ENCODE measurements at regions not wholly inside any gene's neighbourhood (a gene's known extent, or its start where the extent isn't known, plus 50 kb on each side); places are given as distances from the start of the nearest gene placed in this dataset.

- no peak overlapping the region for H3K4me2 ChIP-seq
- POLR2A ChIA-PET: no interaction called here
- ATAC-seq: no peak
- H3K27ac ChIP-seq: no peak overlapping the region
- CTCF ChIA-PET: interaction anchor here (0.7 to 3.3 kb wide), 3 partner anchors 18 to 39 kb away, joined by 3 to 16 read pairs (median 3); no protein-coding TSS in a partner anchor
- FAIRE-seq: no peak
- no peak for DNase-seq (ENCODE audit: low read depth in 1 of 2, low spot score in 1 of 2)
- no peak overlapping the region for H3K4me3 ChIP-seq
- 2% methylated on average over 4 of the region's 4 CpGs for WGBS (ENCODE audit: missing lambda C conversion rate)
- H3K9me3 ChIP-seq: no peaks in the 10 kb centered on the region
- TF ChIP-seq RAD21 (conservative IDR thresholded peaks at IDR 0.05 in 1 of 2, IDR thresholded peaks at IDR 0.05 in 1 of 2) (no peak), E2F6 (IDR thresholded peaks at IDR 0.05; ENCODE audit: borderline replicate concordance, low read depth) (no peak), FOSB (CRISPR knock-in tag; IDR thresholded peaks at IDR 0.05) (no peak), ZSCAN20 (CRISPR knock-in tag; IDR thresholded peaks at IDR 0.05) (no peak), CTCF (IDR thresholded peaks at IDR 0.05) (no peak), POLR2AphosphoS2 (conservative IDR thresholded peaks at IDR 0.05; ENCODE audit: low read length) (no peak), MAFK (IDR thresholded peaks at IDR 0.05; ENCODE audit: partially characterized antibody) (no peak), NR3C1 (IDR thresholded peaks at IDR 0.05) (no peak), HOXB5 (CRISPR knock-in tag; IDR thresholded peaks at IDR 0.05) (no peak), HDAC2 (IDR thresholded peaks at IDR 0.05) (no peak), TFCP2L1 (CRISPR knock-in tag; IDR thresholded peaks at IDR 0.05) (no peak), MAX (IDR thresholded peaks at IDR 0.05) (no peak), NFE2L2 (conservative IDR thresholded peaks at IDR 0.05; ENCODE audit: low read length) (no peak), GATA3 (IDR thresholded peaks at IDR 0.05; ENCODE audit: borderline replicate concordance) (no peak), MAZ (IDR thresholded peaks at IDR 0.05; ENCODE audit: borderline replicate concordance, low read depth, low read length) (no peak), ZFP36 (IDR thresholded peaks at IDR 0.05; ENCODE audit: borderline replicate concordance, partially characterized antibody) (no peak), ZC3H11A (IDR thresholded peaks at IDR 0.05) (no peak), CHD2 (IDR thresholded peaks at IDR 0.05; ENCODE audit: low read length, partially characterized antibody) (no peak)
- TF ChIP-seq, protein P1, sequence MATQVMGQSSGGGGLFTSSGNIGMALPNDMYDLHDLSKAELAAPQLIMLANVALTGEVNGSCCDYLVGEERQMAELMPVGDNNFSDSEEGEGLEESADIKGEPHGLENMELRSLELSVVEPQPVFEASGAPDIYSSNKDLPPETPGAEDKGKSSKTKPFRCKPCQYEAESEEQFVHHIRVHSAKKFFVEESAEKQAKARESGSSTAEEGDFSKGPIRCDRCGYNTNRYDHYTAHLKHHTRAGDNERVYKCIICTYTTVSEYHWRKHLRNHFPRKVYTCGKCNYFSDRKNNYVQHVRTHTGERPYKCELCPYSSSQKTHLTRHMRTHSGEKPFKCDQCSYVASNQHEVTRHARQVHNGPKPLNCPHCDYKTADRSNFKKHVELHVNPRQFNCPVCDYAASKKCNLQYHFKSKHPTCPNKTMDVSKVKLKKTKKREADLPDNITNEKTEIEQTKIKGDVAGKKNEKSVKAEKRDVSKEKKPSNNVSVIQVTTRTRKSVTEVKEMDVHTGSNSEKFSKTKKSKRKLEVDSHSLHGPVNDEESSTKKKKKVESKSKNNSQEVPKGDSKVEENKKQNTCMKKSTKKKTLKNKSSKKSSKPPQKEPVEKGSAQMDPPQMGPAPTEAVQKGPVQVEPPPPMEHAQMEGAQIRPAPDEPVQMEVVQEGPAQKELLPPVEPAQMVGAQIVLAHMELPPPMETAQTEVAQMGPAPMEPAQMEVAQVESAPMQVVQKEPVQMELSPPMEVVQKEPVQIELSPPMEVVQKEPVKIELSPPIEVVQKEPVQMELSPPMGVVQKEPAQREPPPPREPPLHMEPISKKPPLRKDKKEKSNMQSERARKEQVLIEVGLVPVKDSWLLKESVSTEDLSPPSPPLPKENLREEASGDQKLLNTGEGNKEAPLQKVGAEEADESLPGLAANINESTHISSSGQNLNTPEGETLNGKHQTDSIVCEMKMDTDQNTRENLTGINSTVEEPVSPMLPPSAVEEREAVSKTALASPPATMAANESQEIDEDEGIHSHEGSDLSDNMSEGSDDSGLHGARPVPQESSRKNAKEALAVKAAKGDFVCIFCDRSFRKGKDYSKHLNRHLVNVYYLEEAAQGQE (IDR thresholded peaks at IDR 0.05): no peak
- H3K4me1 ChIP-seq: no peaks in the 10 kb centered on the region
These were observed 95.6 kb upstream of the RALGAPA2 start for GRCh38 chr20:20808016-20808415.

- TF ChIP-seq ZFP36 (IDR thresholded peaks at IDR 0.05; ENCODE audit: borderline replicate concordance, partially characterized antibody): no peak
- no peak for TF ChIP-seq ELK1 (IDR thresholded peaks at IDR 0.05; ENCODE audit: low read depth, low read length)
- TF ChIP-seq POLR2A (IDR thresholded peaks at IDR 0.05; ENCODE audit: low read length): no peak
- TF ChIP-seq EHF (CRISPR knock-in tag; IDR thresholded peaks at IDR 0.05): no peak
- TF ChIP-seq NR3C1 (IDR thresholded peaks at IDR 0.05): no peak
- no peak for TF ChIP-seq ZNF302 (CRISPR knock-in tag; IDR thresholded peaks at IDR 0.05)
- TF ChIP-seq MAFK (IDR thresholded peaks at IDR 0.05; ENCODE audit: partially characterized antibody): no peak
- TF ChIP-seq, protein P2, sequence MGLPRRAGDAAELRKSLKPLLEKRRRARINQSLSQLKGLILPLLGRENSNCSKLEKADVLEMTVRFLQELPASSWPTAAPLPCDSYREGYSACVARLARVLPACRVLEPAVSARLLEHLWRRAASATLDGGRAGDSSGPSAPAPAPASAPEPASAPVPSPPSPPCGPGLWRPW (IDR thresholded peaks at IDR 0.05): no peak
- TF ChIP-seq MYC (IDR thresholded peaks at IDR 0.05; ENCODE audit: borderline replicate concordance, low read length): no peak
- TF ChIP-seq E2F6 (IDR thresholded peaks at IDR 0.05; ENCODE audit: borderline replicate concordance, low read depth): no peak
- no peak overlapping the region for H3K27ac ChIP-seq
- H3K4me1 ChIP-seq: no peaks in the 10 kb centered on the region
- DNase-seq (ENCODE audit: low read depth in 1 of 2, low spot score in 1 of 2) (no peak), ATAC-seq (no peak), FAIRE-seq (no peak)
- WGBS (ENCODE audit: missing lambda C conversion rate): 21% methylated on average over 12 of the region's 12 CpGs
- POLR2A ChIA-PET: no interaction called here
- no peak overlapping the region for H3K4me3 ChIP-seq
- H3K9me3 ChIP-seq: no peaks in the 10 kb centered on the region
- no peak overlapping the region for H3K4me2 ChIP-seq
- CTCF ChIA-PET: interaction anchor here (1.0 to 3.3 kb wide), 5 partner anchors 16 to 699 kb away, joined by 3 to 16 read pairs (median 6); no protein-coding TSS in a partner anchor
These were observed 94.0 kb upstream of the RALGAPA2 start for GRCh38 chr20:20806121-20807095.
